ENCODE measurements at regions not wholly inside any gene's neighbourhood (a gene's known extent, or its start where the extent isn't known, plus 50 kb on each side); places are given as distances from the start of the nearest gene placed in this dataset.

DNA sequence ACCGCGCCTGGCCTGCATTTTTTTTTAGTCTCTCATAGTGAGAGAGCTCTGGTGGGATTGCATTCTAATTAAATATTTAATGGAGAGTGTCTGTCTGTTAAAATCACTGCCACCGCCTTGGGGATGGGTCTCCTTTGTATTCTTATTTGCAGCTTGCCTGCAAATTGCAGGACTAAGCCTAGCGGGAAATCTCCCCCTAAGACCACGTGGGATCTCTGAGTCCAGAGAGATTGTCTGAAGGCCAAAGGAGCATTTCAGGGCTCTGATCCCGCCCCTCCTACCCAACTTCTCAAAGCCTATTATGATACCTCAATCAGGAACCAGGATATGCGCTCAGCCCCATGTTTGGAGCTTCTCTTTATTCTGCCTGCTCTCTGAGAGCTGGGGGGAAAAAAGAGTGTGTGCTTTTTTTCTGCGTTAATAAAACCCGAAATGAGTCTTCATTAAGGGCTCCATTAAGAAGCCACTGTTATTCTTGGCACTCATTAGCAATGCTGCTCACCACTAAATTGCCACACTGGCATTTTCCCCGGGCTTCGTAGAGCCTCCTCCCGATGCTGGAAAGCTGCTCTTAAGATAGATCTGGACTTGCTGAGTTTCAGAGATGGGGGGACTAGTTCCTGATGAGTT, 92.9 kb upstream of the THY1 start:
- TF ChIP-seq EP300 (IDR thresholded peaks at IDR 0.05), result no peak
- intact Hi-C loops (cut with DNase I; ENCODE audit: low total_unique reads), result no loop called here
- Histone ChIP-seq H3K4me3 (no peak overlapping the region), H3K27me3 (peaks cover 0 to 23% (median 4%) of the 10 kb centered on the region in 3 donors), H3K36me3 (no peaks in the 10 kb centered on the region), H3K4me1 (no peaks in the 10 kb centered on the region), H3K27ac (no peak overlapping the region), H3K9me3 (no peaks in the 10 kb centered on the region)
- WGBS, 5 donors, result 73 to 89% (median 79%) methylated on average over 12 of the region's 12 CpGs
- DNase-seq, result no peak

DNA sequence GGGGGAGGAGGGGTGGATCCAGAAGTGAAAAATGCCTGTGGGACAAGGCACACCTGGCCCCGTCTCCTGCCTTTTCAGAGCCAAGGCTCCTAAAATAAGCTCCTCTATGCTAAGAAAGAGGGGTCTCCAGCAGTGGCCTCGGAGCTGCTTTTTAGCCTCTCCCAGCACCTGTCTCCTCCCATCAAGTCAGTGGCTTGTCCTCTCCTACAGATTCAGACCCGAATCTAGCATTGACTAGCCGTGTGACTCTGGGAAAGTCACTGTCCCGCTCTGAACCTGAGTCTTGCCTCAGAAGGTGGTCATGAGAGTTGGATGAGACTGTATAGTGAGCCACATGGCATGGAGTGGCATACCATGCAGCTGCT, 90.8 kb upstream of the THY1 start:
- no peak overlapping the region for H3K4me3 ChIP-seq
- DNase-seq, result no peak
- no peaks in the 10 kb centered on the region for H3K36me3 ChIP-seq
- peaks cover 0 to 18% (median 4%) of the 10 kb centered on the region in 3 donors for H3K27me3 ChIP-seq
- 69 to 83% (median 74%) methylated on average over 5 of the region's 5 CpGs for WGBS, 5 donors
- TF ChIP-seq POLR2AphosphoS5 (IDR thresholded peaks at IDR 0.05) (no peak), POLR2A (IDR thresholded peaks at IDR 0.05) (no peak), EP300 (IDR thresholded peaks at IDR 0.05) (no peak)
- TF ChIP-seq, protein P1, sequence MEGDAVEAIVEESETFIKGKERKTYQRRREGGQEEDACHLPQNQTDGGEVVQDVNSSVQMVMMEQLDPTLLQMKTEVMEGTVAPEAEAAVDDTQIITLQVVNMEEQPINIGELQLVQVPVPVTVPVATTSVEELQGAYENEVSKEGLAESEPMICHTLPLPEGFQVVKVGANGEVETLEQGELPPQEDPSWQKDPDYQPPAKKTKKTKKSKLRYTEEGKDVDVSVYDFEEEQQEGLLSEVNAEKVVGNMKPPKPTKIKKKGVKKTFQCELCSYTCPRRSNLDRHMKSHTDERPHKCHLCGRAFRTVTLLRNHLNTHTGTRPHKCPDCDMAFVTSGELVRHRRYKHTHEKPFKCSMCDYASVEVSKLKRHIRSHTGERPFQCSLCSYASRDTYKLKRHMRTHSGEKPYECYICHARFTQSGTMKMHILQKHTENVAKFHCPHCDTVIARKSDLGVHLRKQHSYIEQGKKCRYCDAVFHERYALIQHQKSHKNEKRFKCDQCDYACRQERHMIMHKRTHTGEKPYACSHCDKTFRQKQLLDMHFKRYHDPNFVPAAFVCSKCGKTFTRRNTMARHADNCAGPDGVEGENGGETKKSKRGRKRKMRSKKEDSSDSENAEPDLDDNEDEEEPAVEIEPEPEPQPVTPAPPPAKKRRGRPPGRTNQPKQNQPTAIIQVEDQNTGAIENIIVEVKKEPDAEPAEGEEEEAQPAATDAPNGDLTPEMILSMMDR (IDR thresholded peaks at IDR 0.05), result no peak
- intact Hi-C loops (cut with DNase I; ENCODE audit: low total_unique reads), result no loop called here
- H3K27ac ChIP-seq, result no peak overlapping the region
- no peaks in the 10 kb centered on the region for H3K9me3 ChIP-seq
- peaks cover 0 to 9% (median 0%) of the 10 kb centered on the region in 4 donors for H3K4me1 ChIP-seq

DNA sequence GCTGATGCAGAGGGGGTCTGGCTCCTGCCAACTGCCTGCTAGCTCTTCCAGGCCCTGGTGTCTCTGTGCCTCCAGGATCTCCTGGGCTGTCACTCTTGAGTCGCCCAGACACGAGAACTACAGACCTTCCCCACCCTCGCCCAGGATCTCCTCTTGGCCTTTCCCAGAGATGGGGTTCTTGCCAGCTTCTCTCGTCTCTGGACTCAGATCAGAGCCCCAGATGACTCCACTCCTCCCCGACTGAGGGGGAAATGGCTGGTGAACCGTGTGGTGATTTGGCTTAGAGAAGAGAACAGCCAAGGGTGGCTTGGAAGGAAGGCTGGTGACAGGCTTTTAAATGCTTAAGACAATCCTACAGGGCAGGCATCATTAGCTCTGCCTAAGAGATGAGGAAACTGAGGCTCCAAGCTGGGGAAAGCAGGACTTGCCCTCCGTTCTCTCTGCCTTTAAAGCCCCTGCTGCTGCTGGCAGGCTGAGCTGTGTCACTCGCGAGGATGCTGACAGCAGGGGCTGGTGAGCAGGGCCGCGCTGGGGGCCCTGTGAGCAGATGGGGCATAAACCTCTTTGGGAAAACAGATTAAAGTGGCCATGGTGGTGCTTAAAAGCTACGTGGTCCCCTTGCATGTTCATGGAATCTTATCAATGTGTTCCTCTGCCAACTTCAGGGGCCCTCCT, 90.3 kb upstream of the THY1 start:
- H3K4me3 ChIP-seq, result no peak overlapping the region
- no peak overlapping the region for H3K27ac ChIP-seq
- peaks cover 0 to 18% (median 4%) of the 10 kb centered on the region in 3 donors for H3K27me3 ChIP-seq
- no peaks in the 10 kb centered on the region for H3K36me3 ChIP-seq
- intact Hi-C loops (cut with DNase I; ENCODE audit: low total_unique reads), result no loop called here
- no peak for TF ChIP-seq POLR2A (IDR thresholded peaks at IDR 0.05)
- no peak for TF ChIP-seq EP300 (IDR thresholded peaks at IDR 0.05)
- no peak for TF ChIP-seq POLR2AphosphoS5 (IDR thresholded peaks at IDR 0.05)
- TF ChIP-seq, protein P1 (IDR thresholded peaks at IDR 0.05), result no peak
- no peak for DNase-seq
- WGBS, 5 donors, result 47 to 59% (median 55%) methylated on average over 12 of the region's 12 CpGs
- H3K4me1 ChIP-seq, result peaks cover 0 to 9% (median 0%) of the 10 kb centered on the region in 4 donors
- H3K9me3 ChIP-seq, result no peaks in the 10 kb centered on the region

DNA sequence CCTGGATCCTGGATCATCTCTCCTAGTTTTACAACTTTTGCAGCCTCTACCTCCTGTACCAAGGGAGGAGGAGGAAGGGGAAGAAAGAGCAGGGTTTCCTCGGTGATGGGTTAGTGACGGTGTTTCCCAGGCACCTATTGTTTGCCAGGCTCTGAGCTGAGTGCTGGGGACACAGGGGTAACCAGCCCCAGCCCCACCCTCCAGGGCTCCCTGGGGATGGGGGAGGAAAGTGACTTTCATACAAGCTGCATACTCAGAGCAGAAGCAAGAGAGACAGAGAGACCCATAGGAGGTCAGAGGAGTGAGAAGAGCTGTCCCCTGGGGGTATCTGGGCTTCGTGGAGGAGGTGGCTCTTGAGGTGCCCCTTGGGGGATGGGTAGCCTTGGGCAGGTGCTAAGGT, 89.4 kb upstream of the THY1 start:
- WGBS, 5 donors, result 16 to 34% (median 24%) methylated on average over 3 of the region's 3 CpGs
- peaks cover 0 to 9% (median 0%) of the 10 kb centered on the region in 4 donors for H3K4me1 ChIP-seq
- no peak for DNase-seq
- H3K27me3 ChIP-seq, result peaks cover 0 to 18% (median 4%) of the 10 kb centered on the region in 3 donors
- no peaks in the 10 kb centered on the region for H3K36me3 ChIP-seq
- no peaks in the 10 kb centered on the region for H3K9me3 ChIP-seq
- TF ChIP-seq EP300 (IDR thresholded peaks at IDR 0.05) (no peak), POLR2AphosphoS5 (IDR thresholded peaks at IDR 0.05) (no peak), POLR2A (IDR thresholded peaks at IDR 0.05) (no peak)
- TF ChIP-seq, protein P1 (IDR thresholded peaks at IDR 0.05), result no peak
- intact Hi-C loops (cut with DNase I; ENCODE audit: low total_unique reads), result no loop called here
- H3K4me3 ChIP-seq, result no peak overlapping the region
- no peak overlapping the region for H3K27ac ChIP-seq
